PC-3 (cell line): ENCODE measurements at regions not wholly inside any gene's neighbourhood (a gene's known extent, or its start where the extent isn't known, plus 50 kb on each side); places are given as distances from the start of the nearest gene placed in this dataset.

Experiments used
- CTCF ChIP-seq: fragments of 300-600 bp; sonication (generic); conservative IDR thresholded peaks from 2 replicates; pipeline ENCODE4 v1.5.1; 2017; ENCODE audit warnings: antibody characterized with exemption, low read depth, mild to moderate bottlenecking, low read length
- EZH2 ChIP-seq: fragments of 300-600 bp; sonication (generic); IDR thresholded peaks from one replicate; pipeline ENCODE4 v1.6.1; 2017; ENCODE audit warnings: antibody characterized with exemption, mild to moderate bottlenecking, low read length; ENCODE audit not compliant: unreplicated experiment

DNA sequence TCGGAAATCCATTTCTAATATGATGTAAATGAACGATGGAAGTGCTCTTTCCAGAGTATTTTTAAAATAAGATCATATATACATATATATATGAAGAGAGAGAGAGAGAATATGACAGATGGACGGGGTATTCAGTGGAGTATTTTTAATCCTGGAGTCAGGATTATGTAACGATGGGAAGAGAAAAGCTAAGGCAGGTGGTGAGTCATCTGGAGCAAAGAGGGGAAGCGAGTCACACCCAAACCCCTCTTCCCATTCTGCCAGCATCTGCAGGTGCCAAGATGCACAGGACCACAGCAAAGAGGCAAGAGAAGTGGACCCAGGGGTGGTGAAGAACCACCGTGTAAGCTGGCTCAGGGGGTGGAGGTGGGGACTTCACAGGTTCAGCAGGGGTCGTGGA is 102.7 kb upstream of the GRIK3 start:
- no peak for TF ChIP-seq CTCF
- TF ChIP-seq EZH2: no peak
